Astrocyte (in vitro differentiated cells and primary cell): ENCODE measurements at regions not wholly inside any gene's neighbourhood (a gene's known extent, or its start where the extent isn't known, plus 50 kb on each side); places are given as distances from the start of the nearest gene placed in this dataset.

ENCODE experiments used
- EZH2 ChIP-seq: IDR thresholded peaks from 2 replicates; pipeline ENCODE4 v1.6.1; 2012; ENCODE audit warnings: mild to moderate bottlenecking, low read length, inconsistent platforms; ENCODE audit not compliant: insufficient read depth
- TF ChIP-seq, protein P1 (sequence below): IDR thresholded peaks from 2 replicates; pipeline ENCODE4 v1.5.1; 2011; ENCODE audit warnings: low read depth, mild to moderate bottlenecking, inconsistent platforms, low read length, moderate library complexity; ENCODE audit not compliant: insufficient read depth

DNA sequence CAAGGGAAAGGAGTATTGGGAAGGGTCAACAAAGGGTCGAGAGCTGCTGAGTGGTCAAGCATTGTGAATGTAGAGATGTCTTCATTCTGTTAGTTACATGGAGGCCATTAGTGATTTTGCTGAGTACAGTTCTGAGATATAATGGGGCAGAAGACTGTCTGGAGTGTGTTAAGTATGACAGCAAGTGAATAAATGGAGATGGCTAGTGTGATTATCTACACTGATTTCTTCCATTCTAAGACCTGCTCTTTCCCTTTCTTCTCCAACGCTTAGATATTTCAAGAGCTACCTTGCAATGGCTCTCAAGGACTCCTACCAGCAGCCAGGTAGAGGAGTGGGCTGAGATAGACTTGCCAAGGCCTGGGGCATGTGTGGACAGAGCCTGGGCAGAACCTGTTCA lies 216.5 kb downstream of the MFSD1 start:
- TF ChIP-seq, protein P1, sequence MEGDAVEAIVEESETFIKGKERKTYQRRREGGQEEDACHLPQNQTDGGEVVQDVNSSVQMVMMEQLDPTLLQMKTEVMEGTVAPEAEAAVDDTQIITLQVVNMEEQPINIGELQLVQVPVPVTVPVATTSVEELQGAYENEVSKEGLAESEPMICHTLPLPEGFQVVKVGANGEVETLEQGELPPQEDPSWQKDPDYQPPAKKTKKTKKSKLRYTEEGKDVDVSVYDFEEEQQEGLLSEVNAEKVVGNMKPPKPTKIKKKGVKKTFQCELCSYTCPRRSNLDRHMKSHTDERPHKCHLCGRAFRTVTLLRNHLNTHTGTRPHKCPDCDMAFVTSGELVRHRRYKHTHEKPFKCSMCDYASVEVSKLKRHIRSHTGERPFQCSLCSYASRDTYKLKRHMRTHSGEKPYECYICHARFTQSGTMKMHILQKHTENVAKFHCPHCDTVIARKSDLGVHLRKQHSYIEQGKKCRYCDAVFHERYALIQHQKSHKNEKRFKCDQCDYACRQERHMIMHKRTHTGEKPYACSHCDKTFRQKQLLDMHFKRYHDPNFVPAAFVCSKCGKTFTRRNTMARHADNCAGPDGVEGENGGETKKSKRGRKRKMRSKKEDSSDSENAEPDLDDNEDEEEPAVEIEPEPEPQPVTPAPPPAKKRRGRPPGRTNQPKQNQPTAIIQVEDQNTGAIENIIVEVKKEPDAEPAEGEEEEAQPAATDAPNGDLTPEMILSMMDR = no peak
- TF ChIP-seq EZH2 = no peak
